Nephron (organoid): ENCODE measurements at regions not wholly inside any gene's neighbourhood (a gene's known extent, or its start where the extent isn't known, plus 50 kb on each side); places are given as distances from the start of the nearest gene placed in this dataset.

Experiments
- H3K27ac Mint-ChIP-seq, 3 experiments: 2 replicates each; pipeline ENCODE4 v1.8.0; 2020; ENCODE audit warnings: mixed read lengths in 3 of 3, mild to moderate bottlenecking in 2 of 3, moderate library complexity in 1 of 3
- H3K27me3 Mint-ChIP-seq: 2 replicates; pipeline ENCODE4 v1.8.0; 2021; ENCODE audit warnings: low read depth, mild to moderate bottlenecking, moderate library complexity, mixed read lengths
- H3K36me3 Mint-ChIP-seq: 2 replicates; pipeline ENCODE4 v1.8.0; 2020; ENCODE audit warnings: low read depth, mixed read lengths
- H3K4me1 Mint-ChIP-seq: 2 replicates; pipeline ENCODE4 v1.8.0; 2020; ENCODE audit warnings: mixed read lengths
- H3K4me3 Mint-ChIP-seq, 3 experiments: 2 replicates each; pipeline ENCODE4 v1.8.0; 2020; ENCODE audit warnings: mild to moderate bottlenecking in 3 of 3, mixed read lengths in 3 of 3, moderate library complexity in 2 of 3
- H3K9me3 Mint-ChIP-seq: 2 replicates; pipeline ENCODE4 v1.8.0; 2020; ENCODE audit warnings: mixed read lengths
- TF ChIP-seq, protein P1 (sequence below), 3 experiments: fragments of 200-600 bp; sonication (generic); IDR thresholded peaks; one replicate each; pipeline ENCODE4 v1.5.0; 2021; ENCODE audit warnings: antibody characterized with exemption in 3 of 3; ENCODE audit not compliant: unreplicated experiment in 3 of 3

DNA sequence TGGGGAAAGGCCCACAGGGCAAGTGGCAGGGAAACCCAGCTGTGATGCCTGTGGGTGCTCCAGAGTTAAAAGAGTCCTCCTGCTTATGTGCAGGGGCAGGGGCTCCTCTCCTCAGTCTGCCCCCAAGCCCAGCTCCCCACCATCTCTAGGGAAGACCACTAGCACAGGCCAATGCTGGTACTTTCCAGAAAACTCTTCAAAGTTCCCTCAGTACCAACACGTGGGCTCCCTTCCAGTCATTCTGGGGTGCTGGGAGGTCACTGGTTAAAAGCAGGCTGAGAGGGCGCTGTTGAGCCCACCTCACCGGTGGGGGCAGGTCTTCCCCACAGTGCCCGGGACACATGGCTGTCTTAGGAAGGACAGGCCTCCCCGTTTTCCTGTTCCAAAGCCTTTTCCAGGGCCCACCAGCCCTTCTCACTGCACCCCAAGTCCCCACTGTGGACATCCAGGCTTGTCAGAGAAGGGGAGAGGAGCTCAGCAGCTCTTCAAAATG lies 154.6 kb downstream of the TRIM29 start:
- Mint-ChIP-seq H3K4me3 (no peak overlapping the region), H3K27ac (no peak overlapping the region), H3K27me3 (peaks cover 41% of the 10 kb centered on the region), H3K9me3 (no peaks in the 10 kb centered on the region), H3K36me3 (no peaks in the 10 kb centered on the region), H3K4me1 (peaks cover 29% of the 10 kb centered on the region)
- TF ChIP-seq, protein P1, sequence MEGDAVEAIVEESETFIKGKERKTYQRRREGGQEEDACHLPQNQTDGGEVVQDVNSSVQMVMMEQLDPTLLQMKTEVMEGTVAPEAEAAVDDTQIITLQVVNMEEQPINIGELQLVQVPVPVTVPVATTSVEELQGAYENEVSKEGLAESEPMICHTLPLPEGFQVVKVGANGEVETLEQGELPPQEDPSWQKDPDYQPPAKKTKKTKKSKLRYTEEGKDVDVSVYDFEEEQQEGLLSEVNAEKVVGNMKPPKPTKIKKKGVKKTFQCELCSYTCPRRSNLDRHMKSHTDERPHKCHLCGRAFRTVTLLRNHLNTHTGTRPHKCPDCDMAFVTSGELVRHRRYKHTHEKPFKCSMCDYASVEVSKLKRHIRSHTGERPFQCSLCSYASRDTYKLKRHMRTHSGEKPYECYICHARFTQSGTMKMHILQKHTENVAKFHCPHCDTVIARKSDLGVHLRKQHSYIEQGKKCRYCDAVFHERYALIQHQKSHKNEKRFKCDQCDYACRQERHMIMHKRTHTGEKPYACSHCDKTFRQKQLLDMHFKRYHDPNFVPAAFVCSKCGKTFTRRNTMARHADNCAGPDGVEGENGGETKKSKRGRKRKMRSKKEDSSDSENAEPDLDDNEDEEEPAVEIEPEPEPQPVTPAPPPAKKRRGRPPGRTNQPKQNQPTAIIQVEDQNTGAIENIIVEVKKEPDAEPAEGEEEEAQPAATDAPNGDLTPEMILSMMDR (IDR thresholded peaks at IDR 0.05; ENCODE audit: unreplicated experiment in 3 of 3) = no peak

GRCh38 chr11:119982517-119983239 lies 155.2 kb downstream of the TRIM29 start:
- Mint-ChIP-seq H3K27ac (no peak overlapping the region), H3K36me3 (no peaks in the 10 kb centered on the region), H3K9me3 (no peaks in the 10 kb centered on the region), H3K4me3 (no peak overlapping the region), H3K4me1 (peaks cover 23% of the 10 kb centered on the region), H3K27me3 (peaks cover 40% of the 10 kb centered on the region)
- TF ChIP-seq, protein P1 (IDR thresholded peaks at IDR 0.05; ENCODE audit: unreplicated experiment in 3 of 3) = no peak

- Mint-ChIP-seq H3K4me1 (peaks cover 36% of the 10 kb centered on the region), H3K9me3 (no peaks in the 10 kb centered on the region), H3K27ac (no peak overlapping the region), H3K4me3 (no peak overlapping the region), H3K36me3 (no peaks in the 10 kb centered on the region), H3K27me3 (peaks cover 43% of the 10 kb centered on the region)
- TF ChIP-seq, protein P1 (IDR thresholded peaks at IDR 0.05; ENCODE audit: unreplicated experiment in 3 of 3) = no peak
Measured at GRCh38 chr11:119980431-119980830, 157.5 kb downstream of the TRIM29 start.

DNA sequence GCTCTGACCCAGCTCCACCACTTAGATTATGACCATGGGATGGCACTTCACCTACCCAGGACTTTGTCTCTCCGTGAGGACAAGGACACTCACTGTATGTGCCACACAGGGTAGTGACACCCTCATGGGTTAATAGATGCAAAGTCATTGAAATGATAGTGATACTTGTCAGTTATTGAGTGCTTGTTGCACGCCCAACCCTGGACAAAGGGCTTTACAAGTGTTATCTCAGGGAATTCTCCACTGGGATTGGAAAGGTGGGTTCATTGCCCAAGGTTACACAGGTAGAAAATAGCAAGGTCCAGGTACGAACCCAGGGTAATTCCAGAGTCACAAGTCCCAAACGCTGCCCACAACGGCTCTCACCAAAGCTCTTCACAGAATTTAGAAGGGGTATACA lies 158.2 kb downstream of the TRIM29 start:
- Mint-ChIP-seq H3K27ac (no peak overlapping the region), H3K9me3 (no peaks in the 10 kb centered on the region), H3K4me3 (no peak overlapping the region), H3K27me3 (peaks cover 50% of the 10 kb centered on the region), H3K36me3 (no peaks in the 10 kb centered on the region), H3K4me1 (peaks cover 43% of the 10 kb centered on the region)
- TF ChIP-seq, protein P1 (IDR thresholded peaks at IDR 0.05; ENCODE audit: unreplicated experiment in 3 of 3) = no peak

- Mint-ChIP-seq H3K27ac (no peak overlapping the region), H3K9me3 (no peaks in the 10 kb centered on the region), H3K4me3 (no peak overlapping the region), H3K4me1 (peaks cover 48% of the 10 kb centered on the region), H3K27me3 (peaks cover 54% of the 10 kb centered on the region), H3K36me3 (no peaks in the 10 kb centered on the region)
- TF ChIP-seq, protein P1 (IDR thresholded peaks at IDR 0.05; ENCODE audit: unreplicated experiment in 3 of 3) = no peak
Measured at GRCh38 chr11:119978696-119979095, 159.2 kb downstream of the TRIM29 start.

DNA sequence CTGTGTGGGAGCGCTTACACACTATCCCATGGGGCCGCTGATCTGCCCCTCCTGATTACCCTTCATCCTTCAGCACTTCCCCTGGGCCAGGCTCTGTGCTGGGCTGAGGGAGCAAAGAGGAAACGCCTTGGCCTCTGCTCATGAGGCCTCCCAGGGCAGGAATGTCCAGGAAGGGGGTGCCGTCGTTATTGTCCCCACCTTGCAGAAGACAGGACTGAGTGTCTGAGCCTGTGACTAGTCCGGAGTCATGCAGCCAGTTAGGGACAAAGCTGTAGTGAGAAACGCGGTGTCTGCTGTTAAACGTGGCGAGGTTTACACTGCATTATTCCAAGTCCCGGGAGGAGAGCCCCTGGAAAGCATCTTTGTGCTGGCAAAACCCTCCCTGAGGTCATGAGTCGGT lies 160.0 kb downstream of the TRIM29 start:
- Mint-ChIP-seq H3K27me3 (peaks cover 46% of the 10 kb centered on the region), H3K4me3 (no peak overlapping the region), H3K4me1 (peaks cover 48% of the 10 kb centered on the region), H3K27ac (peak overlapping the region in 1 of 3 experiments; percentile 70), H3K9me3 (peaks cover under 1% of the 10 kb centered on the region), H3K36me3 (no peaks in the 10 kb centered on the region)
- TF ChIP-seq, protein P1 (IDR thresholded peaks at IDR 0.05; ENCODE audit: unreplicated experiment in 3 of 3) = no peak
